GM18498 (cell line): ENCODE measurements at regions not wholly inside any gene's neighbourhood (a gene's known extent, or its start where the extent isn't known, plus 50 kb on each side); places are given as distances from the start of the nearest gene placed in this dataset.

Experiments
- ATAC-seq: cut with Tn5 transposase; IDR thresholded peaks from one replicate; pipeline ENCODE4 v1.9.1; 2021; ENCODE audit warnings: mild to moderate bottlenecking, moderate library complexity; ENCODE audit not compliant: unreplicated experiment

DNA sequence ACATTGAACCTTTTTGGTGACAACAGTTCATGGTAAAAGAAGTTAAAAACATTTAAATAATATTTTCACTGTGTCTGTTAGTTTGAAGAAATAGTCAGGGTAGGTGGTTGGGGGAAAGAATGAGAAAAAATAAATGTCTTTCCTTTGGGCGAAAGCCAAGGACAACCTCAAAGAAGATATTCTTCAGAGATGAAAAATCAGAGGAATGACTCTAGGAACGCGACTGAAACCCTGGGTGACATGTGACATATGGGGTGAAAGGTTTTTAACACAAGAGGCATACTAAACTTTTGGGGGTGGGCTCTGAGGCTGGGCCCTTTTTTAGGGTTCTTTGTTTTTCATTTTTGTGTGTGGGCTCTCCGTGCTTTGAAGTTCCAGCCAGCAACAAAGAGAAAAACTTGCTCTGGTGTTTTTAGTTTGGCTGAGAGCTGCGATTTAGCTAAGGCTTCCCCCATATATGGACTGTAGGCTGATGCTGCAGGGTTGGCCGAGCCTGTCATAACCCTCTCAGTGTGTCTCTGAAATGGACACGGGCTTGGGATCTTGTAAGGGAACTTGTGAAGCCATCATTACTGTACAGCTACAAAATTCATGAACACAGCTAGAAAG is 610.1 kb upstream of the ARID1B start:
- ATAC-seq: no peak

DNA sequence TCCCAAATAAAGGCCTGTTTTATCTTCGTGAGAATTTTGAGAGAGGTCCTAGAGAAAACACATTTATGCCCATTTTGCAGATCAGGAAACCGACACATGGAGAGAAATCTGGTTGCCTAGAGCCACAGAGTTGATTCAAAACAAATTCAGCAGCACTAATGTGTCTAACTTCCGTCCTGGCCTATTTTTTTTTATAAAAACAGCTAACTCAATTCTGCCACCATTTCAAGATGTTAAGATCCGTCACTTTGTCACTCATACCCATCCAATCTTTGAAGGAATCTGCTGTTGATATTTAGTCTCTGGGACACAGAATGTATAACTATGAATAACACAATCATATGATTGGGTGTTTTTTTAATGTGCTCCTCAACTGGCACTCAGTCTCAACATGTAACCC is 611.1 kb upstream of the ARID1B start:
- ATAC-seq: no peak

GRCh38 chr6:156164701-156165452 is 612.3 kb upstream of the ARID1B start:
- no peak for ATAC-seq

DNA sequence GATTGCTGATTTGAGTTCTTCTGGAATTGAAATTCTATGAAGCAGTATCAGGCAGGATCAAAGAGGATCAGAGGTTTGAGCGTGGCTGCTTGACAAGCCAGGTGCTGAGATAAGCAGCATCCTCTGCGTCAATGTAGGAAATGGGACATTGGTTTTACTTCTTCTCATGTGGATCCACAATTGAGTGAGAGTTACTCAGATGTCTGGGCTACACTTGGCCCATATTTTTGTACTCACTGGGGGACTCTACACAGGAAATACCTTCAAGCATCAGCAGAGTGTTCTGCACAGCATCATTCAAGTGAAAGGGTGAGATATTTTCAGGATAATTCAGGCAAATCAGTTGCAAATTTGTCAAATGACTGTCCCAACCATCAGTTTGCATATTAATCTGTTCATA is 613.9 kb upstream of the ARID1B start:
- no peak for ATAC-seq

DNA sequence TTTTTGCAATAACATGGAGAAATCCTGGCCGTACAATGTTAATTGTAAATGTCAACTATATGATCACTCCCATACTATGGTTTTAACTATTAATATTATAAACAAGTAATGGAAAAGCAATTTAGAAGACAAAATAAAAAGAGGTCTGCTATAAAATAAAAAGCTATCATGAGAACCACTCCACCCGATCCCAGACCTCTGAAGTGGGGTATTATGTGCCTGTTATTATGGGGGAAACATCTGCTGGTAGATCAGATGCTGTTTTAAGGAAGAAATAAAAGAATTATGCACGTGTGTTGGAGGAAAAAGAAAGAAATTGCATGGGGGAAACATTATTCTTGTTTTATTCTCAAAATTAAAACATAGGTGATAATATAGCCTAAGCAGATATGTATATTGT is 615.7 kb upstream of the ARID1B start:
- ATAC-seq: no peak

DNA sequence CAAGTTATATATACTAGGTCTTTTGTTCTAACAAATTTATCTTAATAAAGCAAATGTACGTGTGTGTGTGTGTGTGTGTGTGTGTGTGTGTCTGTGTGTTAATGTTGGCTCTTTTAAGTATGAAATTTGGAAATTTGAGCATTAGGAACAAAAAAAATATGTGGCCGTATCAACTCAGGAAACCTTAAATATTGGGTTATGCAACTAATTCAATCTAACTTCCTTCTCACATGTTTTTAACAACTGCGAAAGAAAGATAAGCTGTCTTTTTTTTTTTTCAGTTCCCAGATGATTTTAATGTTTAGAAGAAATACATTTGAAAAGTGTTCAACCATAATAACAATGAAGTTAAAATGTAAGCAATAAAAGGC is 616.4 kb upstream of the ARID1B start:
- ATAC-seq: no peak

- no peak for ATAC-seq
These were observed 617.0 kb upstream of the ARID1B start for GRCh38 chr6:156160007-156160794.

- ATAC-seq: no peak
These were observed 622.3 kb upstream of the ARID1B start for GRCh38 chr6:156154896-156155295.

DNA sequence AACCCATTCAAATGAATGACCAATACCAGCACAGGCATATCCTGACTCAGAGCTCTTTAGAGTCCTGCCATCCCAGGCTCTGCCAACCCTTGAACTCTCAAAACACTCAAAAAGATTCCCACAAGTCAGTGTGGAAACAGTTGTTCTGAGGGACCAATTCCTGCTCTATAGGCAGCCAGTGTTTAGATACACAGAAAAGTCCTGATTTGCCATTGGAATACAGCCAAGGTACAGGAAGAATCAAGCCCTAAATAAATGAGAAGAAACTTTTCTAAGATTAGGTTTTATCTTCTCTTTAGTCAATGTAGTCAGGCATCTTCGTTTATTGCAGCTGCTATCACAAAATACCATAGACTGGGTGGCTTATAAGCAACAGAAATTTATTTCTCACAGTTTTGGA is 626.8 kb upstream of the ARID1B start:
- no peak for ATAC-seq

DNA sequence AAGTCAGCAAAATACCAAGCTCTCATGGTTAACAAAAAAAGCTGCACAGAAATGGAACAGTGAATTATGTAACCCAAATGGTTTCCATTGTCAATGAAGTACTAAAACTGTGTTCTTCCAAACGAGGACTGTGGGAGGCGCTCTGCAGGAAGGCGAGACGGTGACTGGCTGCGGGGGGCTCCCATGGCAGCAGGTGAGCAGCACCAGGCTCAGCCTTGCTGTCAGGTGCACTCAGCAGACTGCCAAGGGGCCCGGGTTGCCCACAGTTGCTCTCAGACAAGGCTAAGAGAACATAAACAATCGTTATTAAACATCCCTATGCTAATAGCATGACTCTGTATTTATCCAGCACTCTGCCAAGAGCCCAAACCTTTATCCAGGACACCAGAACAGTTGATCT is 630.3 kb upstream of the ARID1B start:
- ATAC-seq: no peak

DNA sequence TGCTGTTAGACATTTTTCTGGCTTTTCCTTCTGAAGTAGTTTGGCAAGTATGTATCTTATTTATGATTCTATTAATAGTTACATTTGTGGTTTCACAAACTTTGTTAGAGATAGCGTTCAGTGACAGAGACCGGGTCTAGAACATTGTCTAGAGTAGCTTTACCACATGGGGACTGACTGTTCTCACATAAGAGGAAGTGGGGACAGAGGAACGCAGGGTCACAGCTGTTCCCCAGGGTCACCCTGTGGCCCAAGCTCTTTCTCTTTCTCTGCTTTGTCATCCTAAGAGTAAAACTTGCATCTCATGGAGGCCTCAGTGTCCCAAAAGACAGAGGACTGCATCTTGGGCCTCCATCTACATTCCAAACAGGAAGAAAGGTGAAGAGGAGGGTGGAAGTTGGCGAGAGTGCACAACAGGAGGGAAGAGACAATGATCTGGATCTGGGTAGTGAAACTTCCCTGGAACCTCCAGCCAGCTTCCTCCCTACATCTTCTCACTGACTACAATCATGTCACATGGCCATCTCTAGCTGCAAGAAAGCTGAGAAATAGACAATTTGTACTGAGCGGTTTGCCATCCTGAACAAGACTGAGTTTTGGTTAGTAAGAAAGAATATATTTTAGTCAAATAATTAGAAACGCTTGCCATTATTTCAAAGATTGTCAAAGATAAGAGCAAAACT is 645.8 kb upstream of the ARID1B start:
- peak; percentile 91 for ATAC-seq

DNA sequence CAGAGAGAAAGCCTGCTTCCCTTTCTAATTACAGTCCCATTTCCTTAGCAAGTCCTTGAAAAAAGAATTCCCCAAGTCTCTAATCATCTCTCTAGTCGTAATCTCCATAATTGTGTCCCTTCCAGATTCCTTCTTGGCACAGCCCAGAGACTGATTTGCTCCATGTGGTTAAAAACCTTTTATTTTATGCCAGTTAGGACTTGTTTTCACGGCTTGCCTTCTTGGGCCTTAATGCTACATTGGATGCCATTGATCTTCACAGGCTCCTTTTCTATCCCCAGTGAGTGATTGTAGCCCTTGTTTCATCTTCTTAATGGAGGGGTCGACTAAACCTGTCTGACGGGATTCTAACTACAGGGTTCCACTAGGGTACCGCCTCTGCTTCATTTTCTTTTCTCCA is 650.6 kb upstream of the ARID1B start:
- no peak for ATAC-seq

- ATAC-seq: no peak
These were observed 651.3 kb upstream of the ARID1B start for GRCh38 chr6:156125844-156126243.

- ATAC-seq: no peak
These were observed 653.4 kb upstream of the ARID1B start for GRCh38 chr6:156123731-156124130.

GRCh38 chr6:156121973-156122372 is 655.2 kb upstream of the ARID1B start:
- no peak for ATAC-seq

GRCh38 chr6:156114541-156114940 is 658.9 kb upstream of the NOX3 start:
- no peak for ATAC-seq

DNA sequence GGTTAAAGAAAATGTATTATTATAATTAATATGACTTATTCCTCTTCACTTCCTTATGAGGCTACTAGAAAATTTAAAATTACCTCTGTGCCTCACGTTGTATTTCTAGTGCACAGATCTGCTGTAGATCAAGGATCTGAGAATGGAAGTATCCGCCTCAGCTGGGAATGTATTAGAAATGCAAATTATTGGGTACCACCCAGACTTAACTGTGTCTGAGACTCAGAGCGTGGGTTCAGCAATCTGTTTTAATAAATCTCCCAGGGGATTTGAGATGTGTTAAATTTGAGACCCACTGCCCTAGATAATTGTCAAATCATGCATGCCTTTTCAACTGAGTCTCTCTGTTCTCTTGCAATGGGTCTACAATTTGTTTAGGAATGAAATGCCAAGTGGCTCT is 658.0 kb upstream of the NOX3 start:
- no peak for ATAC-seq

DNA sequence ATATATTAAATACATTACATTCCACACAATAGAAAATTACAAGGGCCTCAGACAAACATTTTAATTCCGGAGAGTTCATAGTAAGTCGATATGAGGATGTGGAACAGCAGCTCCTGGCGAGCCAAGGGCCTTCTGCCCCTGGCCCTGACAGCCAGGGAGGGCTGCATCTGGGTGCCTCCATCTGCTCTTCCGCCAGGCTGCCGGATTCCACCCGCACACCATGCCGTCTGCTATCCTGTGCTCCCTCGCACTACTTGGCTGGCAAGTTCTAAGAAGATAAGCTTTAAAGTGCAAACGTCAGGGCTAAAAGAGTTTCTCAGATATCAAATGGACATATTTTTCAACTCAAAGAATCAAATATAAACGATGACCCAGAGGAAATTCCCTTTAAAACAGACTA is 656.3 kb upstream of the NOX3 start:
- no peak for ATAC-seq

DNA sequence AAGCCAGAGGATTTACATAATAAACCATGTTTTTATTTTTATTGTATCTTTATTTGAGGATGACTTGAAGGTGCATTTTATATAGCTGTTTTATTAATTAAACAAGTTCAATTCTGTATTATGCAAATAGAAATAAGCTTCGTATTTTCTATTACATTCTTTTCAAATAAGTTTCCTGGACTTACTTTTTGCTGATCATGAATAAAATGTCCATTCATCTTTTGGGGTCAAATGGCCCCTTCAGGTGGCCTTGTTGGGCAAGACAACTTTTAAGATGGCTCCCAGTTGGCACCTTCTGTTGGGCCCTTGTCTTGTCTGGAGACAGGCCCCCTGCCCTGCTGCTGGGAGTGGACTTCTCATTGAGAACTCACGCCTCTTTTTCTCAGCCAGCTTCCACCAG is 654.6 kb upstream of the NOX3 start:
- no peak for ATAC-seq

- no peak for ATAC-seq
These were observed 654.1 kb upstream of the NOX3 start for GRCh38 chr6:156109713-156110112.

DNA sequence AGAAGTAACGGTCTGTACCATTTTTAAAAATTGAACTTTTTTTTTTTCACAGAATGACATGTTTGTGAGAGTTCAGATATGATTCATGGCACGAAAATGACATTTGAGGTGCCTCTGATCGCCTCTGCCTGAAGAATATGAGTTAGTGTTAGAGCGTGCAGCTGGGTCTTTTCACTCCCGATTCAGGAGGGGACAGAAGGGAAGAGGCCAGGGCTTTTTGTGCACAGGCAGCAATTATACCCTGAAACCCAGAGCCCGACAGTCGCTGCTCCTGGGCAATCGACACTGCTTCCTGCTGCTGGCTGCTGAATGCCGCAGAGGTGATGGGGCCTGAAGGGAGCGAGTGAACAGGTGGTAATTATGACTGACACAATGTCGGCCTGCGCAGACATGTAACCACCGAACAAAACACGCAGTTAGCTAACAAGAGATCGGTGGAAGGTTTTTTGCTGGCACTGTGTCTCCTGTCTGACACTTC is 652.0 kb upstream of the NOX3 start:
- ATAC-seq: no peak
